GM19467 (cell line): ENCODE measurements at regions not wholly inside any gene's neighbourhood (a gene's known extent, or its start where the extent isn't known, plus 50 kb on each side); places are given as distances from the start of the nearest gene placed in this dataset.
"Not testable (repeated sequence)": the region's sequence is repeated elsewhere in the genome, so short reads cannot be mapped to it uniquely, and the experiment has no call there.

Experiments used
- ATAC-seq: cut with Tn5 transposase; IDR thresholded peaks from one replicate; pipeline ENCODE4 v1.9.1; 2021; ENCODE audit warnings: mild to moderate bottlenecking, moderate library complexity; ENCODE audit not compliant: unreplicated experiment

DNA sequence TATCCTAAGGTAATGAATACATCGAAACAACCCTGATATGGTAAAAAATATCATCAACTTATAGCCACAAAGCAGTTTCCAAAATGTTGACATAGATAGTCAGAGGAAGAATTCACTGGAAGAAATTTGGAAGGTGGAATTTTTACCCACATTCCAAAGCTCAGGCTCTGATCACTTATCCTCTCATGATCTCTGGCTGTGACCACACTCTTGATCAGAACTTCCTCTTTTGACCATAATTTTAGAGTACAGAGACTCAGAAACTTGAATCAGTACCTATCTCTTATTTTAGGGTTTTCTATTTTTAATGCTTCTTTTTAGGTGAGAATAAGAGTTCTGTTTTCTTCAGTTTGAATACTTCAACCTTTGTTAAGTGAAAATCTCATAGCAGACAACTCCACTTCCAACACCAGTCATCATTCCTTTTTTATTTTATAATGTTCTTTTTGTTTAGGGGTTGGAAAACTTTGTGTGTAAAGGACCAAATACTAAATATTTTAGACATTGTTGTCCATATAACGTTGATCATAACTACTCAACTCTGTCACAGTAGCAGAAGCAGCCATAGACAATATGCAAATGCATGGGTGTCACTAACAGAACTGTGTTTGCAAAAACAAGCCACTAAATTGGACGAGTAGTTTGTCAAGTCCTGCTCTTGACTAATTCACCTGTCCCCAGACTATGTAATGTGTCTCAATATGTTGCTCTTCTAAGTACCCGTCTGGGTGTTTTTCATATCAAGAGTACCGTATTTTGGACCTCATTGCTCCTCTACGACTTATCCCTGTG, 891.6 kb upstream of the CRIM1 start:
- no peak for ATAC-seq

- ATAC-seq, result no peak
Measured at GRCh38 chr2:35462226-35462998, 893.2 kb upstream of the CRIM1 start.

DNA sequence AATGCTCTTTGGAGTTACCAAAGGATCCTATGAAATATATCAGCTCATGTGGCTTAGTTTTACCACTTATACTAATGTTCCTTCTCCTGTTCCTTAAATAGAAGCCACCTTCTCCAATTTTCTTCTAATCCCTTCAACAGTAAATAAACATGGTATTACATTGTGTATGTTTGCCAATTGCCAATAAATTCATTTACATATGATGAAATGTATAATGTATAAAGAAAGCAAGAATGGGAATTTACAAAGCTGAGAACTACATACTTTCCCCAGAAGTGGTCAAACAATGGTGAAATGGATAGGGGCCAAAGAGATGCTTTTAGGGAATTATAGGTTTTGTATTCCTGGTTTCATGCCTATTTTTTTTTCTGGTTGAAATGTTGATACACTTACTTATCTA, 894.2 kb upstream of the CRIM1 start:
- ATAC-seq, result no peak

DNA sequence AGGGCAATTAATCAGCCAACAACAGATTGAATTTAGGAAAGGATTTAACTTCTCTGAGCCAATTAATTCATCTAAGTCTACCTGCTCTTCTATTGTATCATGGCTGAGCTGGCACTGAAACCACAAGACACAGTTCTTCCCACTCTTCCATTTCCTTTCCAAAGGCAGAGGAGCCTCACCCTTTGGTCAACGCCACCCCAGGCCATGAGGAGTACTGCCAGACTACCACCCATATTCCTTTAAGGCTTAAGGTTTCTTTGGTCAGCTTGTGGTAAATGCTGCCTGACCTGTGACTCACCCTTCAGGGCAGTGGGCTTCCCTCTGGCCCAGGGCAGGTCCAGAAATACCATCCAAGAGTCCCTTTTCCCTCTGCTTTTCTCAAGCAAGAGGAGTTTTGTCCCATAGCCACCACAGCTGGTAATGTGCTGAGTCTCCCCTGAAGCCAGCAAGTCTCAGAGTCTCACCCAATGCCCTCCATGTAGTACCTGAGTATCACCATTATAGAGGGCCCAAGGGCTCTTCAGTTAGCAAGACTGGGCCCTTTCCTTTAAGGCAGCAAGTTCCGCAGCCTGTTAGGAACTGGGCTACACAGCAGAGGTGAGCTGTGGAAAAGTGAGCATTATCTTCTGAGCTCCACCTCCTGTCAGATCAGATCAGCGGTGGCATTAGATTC, 900.5 kb upstream of the CRIM1 start:
- ATAC-seq, result no peak

- ATAC-seq, result no peak
Measured at GRCh38 chr2:35447821-35448220, 907.8 kb upstream of the CRIM1 start.

- no peak for ATAC-seq
Measured at GRCh38 chr2:35447215-35447614, 908.4 kb upstream of the CRIM1 start.

DNA sequence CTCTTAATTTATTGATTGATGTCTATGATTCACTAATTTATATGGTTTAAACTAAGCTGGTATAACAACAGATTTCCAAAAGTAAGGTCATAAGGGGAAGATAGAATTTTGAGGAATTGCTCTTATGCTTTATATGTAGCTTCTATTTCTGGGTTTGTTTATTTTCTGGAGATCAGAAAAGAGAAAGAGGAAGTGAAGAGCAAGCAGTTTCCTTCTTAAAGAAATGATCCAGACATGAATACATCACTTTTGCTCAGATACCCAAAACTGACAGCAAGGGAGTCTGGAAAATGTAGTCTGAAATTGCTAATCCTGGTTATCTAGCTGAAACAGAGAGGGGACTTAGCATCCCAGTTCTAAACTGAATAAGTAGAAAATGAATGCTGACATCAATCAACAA, 912.5 kb upstream of the CRIM1 start:
- no peak for ATAC-seq

- not testable (repeated sequence) for ATAC-seq
Measured at GRCh38 chr2:35441575-35441974, 914.0 kb upstream of the CRIM1 start.

GRCh38 chr2:35440308-35440707, 915.3 kb upstream of the CRIM1 start:
- not testable (repeated sequence) for ATAC-seq

- not testable (repeated sequence) for ATAC-seq
Measured at GRCh38 chr2:35436893-35437292, 918.7 kb upstream of the CRIM1 start.

DNA sequence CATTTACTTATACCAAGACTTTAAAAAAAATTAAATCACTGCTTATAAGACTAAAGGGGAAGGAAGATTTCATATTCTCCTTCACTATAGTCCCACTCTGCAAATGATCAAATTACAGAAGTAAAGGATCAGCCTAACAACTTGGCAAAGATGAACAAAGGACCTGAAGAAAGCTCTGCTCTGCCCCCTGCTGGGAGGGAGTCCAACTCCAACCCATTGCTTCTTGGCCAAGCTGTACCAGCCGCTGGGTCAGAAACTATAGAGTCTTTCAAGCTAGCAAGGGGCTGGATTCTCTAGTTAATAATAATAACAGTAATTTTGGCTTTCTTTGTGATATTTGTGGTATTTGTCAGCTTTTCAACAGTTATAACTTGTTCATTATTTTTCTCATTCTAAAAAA, 927.0 kb upstream of the CRIM1 start:
- ATAC-seq, result peak; percentile 61

DNA sequence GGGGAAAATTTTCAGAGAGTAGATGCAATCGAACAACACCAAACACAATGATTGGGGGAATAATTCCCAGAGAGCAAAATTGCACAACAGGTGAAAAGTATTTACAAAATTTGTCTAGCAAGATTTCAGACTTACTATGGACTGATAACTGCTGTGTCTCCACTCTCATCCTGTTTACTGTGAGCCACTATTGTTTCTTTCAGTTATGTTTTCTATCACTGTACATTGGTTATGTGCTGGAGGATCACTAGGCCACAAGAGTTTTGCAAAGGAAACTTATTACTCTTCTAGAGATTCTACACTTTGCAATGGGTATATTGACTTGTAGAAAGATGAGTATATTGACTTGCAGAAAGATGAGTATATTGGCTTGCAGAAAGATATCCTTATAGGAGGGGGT, 934.1 kb upstream of the CRIM1 start:
- ATAC-seq, result no peak

GRCh38 chr2:35417293-35417692, 938.3 kb upstream of the CRIM1 start:
- no peak for ATAC-seq

DNA sequence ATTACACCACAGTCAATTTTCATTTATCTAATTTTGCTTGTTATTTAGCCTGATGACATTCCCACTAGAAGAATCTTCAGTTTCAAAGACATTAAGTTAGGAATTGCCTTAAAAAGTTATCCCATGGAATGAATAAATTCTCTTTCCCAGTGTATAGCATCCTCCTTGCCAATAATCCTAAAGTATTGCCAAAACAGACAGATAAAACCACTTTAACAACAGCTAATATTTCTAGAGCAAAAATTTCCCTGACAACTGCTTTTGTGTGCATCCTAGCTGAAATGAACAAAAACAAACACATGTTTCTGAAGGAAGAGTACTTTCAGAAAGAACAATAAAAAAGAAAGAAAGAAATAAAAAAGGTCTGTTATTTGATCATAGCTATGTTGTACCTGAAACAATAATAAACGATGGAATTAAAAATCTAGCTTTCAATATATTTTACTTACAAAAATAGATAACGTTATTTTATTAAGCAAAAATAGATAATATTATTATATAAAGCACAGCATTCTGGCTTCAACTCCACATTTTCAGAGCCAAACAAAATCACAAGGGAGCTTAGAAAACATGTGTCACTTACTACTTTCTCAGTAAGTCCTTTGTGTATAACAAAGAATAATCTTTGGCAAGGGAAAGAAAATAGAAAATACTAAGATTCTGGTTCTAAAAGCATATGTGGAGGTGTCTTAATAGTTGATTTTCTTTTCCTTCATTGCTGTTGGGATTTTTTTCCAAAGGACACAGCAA, 939.0 kb upstream of the CRIM1 start:
- ATAC-seq, result no peak

DNA sequence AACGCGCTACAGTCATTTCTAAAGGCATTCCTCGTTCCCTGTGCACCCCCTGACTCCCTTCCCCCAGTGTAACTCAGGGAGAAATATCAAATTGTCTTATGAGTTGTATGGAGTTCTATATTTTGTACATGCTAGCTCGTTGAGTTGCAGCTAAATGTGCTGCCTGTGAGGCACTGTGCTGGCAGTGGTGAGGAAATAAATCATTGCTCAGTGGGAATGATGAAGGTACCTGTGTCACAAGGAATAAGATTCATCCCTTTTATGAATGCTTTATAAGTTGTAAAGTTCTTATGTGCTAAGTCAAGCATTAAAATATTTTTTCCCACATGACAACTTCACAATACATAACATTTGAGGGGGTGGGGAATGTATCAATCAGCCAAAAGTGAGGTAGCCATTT, 939.6 kb upstream of the CRIM1 start:
- ATAC-seq, result no peak

- no peak for ATAC-seq
Measured at GRCh38 chr2:35415282-35415681, 940.3 kb upstream of the CRIM1 start.

DNA sequence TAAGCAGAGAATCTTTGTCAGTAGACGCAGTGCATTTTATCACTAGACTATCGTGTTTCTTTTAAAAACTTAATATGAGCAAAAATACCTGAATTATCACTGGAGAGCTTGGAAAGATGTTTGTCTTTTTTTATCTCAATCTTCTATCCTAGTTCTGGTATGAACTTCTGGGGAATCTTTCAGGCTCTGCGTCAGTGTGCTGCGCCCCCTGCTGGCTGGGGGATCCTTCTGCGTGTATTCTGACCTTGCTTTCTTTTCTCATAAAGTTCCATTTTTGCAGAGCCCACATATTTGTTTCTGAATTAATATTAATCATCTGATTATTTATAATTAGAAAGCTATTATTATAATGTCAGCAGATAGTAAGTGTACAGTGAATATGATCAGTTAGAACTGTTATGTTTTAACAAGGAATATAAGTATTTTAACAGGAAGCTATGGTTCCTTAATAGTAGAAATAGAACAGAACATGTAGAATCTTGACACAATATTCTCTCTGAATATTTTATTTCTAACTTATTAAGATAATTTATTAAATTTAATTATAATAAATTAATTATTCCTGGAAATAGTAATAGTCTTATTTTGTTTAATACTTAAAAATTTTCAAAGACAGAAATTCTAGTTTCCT, 945.0 kb upstream of the CRIM1 start:
- ATAC-seq, result peak; percentile 77

- ATAC-seq, result no peak
Measured at GRCh38 chr2:35409762-35410161, 945.8 kb upstream of the CRIM1 start.

GRCh38 chr2:35408320-35408719, 947.3 kb upstream of the CRIM1 start:
- no peak for ATAC-seq

GRCh38 chr2:35391736-35392442, 963.7 kb upstream of the CRIM1 start:
- ATAC-seq, result no peak
